SK-N-SH (cell line): ENCODE measurements at regions not wholly inside any gene's neighbourhood (a gene's known extent, or its start where the extent isn't known, plus 50 kb on each side); places are given as distances from the start of the nearest gene placed in this dataset.

Source experiments
- CTCF ChIA-PET: fragments of 300-600, 350-600 bp; formaldehyde crosslinking; extraction: SDS; loops from one replicate; lab custom pipeline; 2021; lab: Yijun Ruan, JAX
- POLR2A ChIA-PET: fragments of 350-600 bp; sonication (Branson Sonifier 250); formaldehyde crosslinking; extraction: SDS; loops from one replicate; lab custom pipeline; 2020; ENCODE audit warnings: antibody characterized with exemption, inconsistent platforms; lab: Yijun Ruan, JAX
- DNase-seq: peaks from one replicate; pipeline ENCODE4 v3.0.0; 2012
- H2AFZ ChIP-seq: fragments of 200-600 bp; sonication (generic); 2 replicates; pipeline ENCODE4 v1.8.1; 2016; ENCODE audit warnings: antibody characterized with exemption, mild to moderate bottlenecking, low read depth
- H3F3A ChIP-seq: fragments of 200-600 bp; sonication (generic); replicated peaks from 2 replicates; pipeline ENCODE3; 2016; ENCODE audit warnings: antibody characterized with exemption, mild to moderate bottlenecking; ENCODE audit not compliant: insufficient read depth
- H3K27ac ChIP-seq, 2 experiments: fragments of 200-500 bp in 1 of 2; fragments of 200-600 bp in 1 of 2; sonication (Bioruptor generic) in 1 of 2; sonication (generic), shearing (Covaris generic) in 1 of 2; 2 replicates each; pipeline versions ENCODE4 v1.5.1 to v1.6.1; 2014 to 2016; ENCODE audit warnings: low read depth in 2 of 2, inconsistent platforms in 1 of 2, low read length in 1 of 2, mild to moderate bottlenecking in 1 of 2, mixed read lengths in 1 of 2
- H3K27me3 ChIP-seq: fragments of 200-600 bp; sonication (generic), shearing (Covaris generic); 2 replicates; pipeline ENCODE4 v1.6.1; 2016; ENCODE audit warnings: mixed run types; ENCODE audit not compliant: insufficient read depth
- H3K36me3 ChIP-seq, 2 experiments: fragments of 200-500 bp in 1 of 2; fragments of 200-600 bp in 1 of 2; sonication (Bioruptor generic) in 1 of 2; sonication (generic) in 1 of 2; replicated peaks in 1 of 2; 2 replicates each; pipeline versions ENCODE3 to v1.5.1; 2014 to 2016; ENCODE audit warnings: low read length in 1 of 2, mild to moderate bottlenecking in 1 of 2; ENCODE audit not compliant: insufficient read depth in 2 of 2, control insufficient read depth in 1 of 2
- H3K4me1 ChIP-seq, 2 experiments: fragments of 200-500 bp in 1 of 2; fragments of 200-600 bp in 1 of 2; sonication (Bioruptor generic) in 1 of 2; sonication (generic), shearing (Covaris generic) in 1 of 2; 2 replicates each; pipeline versions ENCODE4 v1.5.1 to v1.6.1; 2014 to 2016; ENCODE audit warnings: low read depth in 1 of 2, low read length in 1 of 2, mixed run types in 1 of 2; ENCODE audit not compliant: insufficient read depth in 2 of 2, control insufficient read depth in 1 of 2
- H3K4me2 ChIP-seq: fragments of 200-600 bp; sonication (generic), shearing (Covaris generic); 2 replicates; pipeline ENCODE4 v1.6.1; 2017; ENCODE audit warnings: mixed run types
- H3K4me3 ChIP-seq, 2 experiments: fragments of 200-500 bp in 1 of 2; fragments of 200-600 bp in 1 of 2; sonication (Bioruptor generic) in 1 of 2; sonication (generic), shearing (Covaris generic) in 1 of 2; 2 replicates each; pipeline versions ENCODE4 v1.5.1 to v1.8.1; 2014 to 2016; ENCODE audit warnings: low read depth in 2 of 2, inconsistent platforms in 1 of 2, low read length in 1 of 2, mild to moderate bottlenecking in 1 of 2, mixed read lengths in 1 of 2, moderate library complexity in 1 of 2
- H3K79me2 ChIP-seq: fragments of 200-600 bp; sonication (generic); 2 replicates; pipeline ENCODE4 v1.8.1; 2017; ENCODE audit warnings: mild to moderate bottlenecking; ENCODE audit not compliant: insufficient read depth
- H3K9ac ChIP-seq: fragments of 200-600 bp; sonication (generic); 2 replicates; pipeline ENCODE4 v1.6.1; 2017; ENCODE audit warnings: mixed run types
- H3K9me2 ChIP-seq: fragments of 200-600 bp; sonication (generic); 2 replicates; pipeline ENCODE4 v1.6.1; 2017; ENCODE audit warnings: mixed run types
- H3K9me3 ChIP-seq: fragments of 200-600 bp; sonication (generic); 2 replicates; pipeline ENCODE4 v1.6.1; 2017; ENCODE audit warnings: mixed run types, mild to moderate bottlenecking, moderate library complexity
- H4K20me1 ChIP-seq: fragments of 200-600 bp; sonication (generic); 2 replicates; pipeline ENCODE4 v1.6.1; 2017; ENCODE audit warnings: mild to moderate bottlenecking, mixed run types; ENCODE audit not compliant: insufficient read depth
- CHD2 ChIP-seq: fragments of 150-350 bp; IDR thresholded peaks from 2 replicates; pipeline ENCODE4 v1.6.1; 2018; ENCODE audit warnings: low read length; ENCODE audit not compliant: partially characterized antibody
- EP300 ChIP-seq, 2 experiments: IDR thresholded peaks; 2 replicates each; pipeline versions ENCODE4 v1.4.0 to v1.6.1; 2012; ENCODE audit warnings: borderline replicate concordance in 1 of 2, low read depth in 1 of 2, low read length in 1 of 2
- EZH2phosphoT487 ChIP-seq: fragments of 200-600 bp; sonication (generic); IDR thresholded peaks from 2 replicates; pipeline ENCODE4 v1.6.1; 2017; ENCODE audit warnings: low read depth, mixed run types, mild to moderate bottlenecking, antibody characterized with exemption, moderate library complexity, borderline replicate concordance
- FOSL2 ChIP-seq: IDR thresholded peaks from 2 replicates; pipeline ENCODE4 v1.4.0; 2012; ENCODE audit warnings: low read depth, mild to moderate bottlenecking, moderate library complexity, borderline replicate concordance
- IRF3 ChIP-seq: fragments of 150-350 bp; IDR thresholded peaks from 2 replicates; pipeline ENCODE4 v1.6.1; 2016; ENCODE audit warnings: mild to moderate bottlenecking, low read depth, low read length
- MEF2A ChIP-seq: IDR thresholded peaks from 2 replicates; pipeline ENCODE4 v1.4.0; 2012; ENCODE audit warnings: low read depth, borderline replicate concordance
- RCOR1 ChIP-seq: fragments of 150-350 bp; IDR thresholded peaks from 2 replicates; pipeline ENCODE4 v1.6.1; 2017; ENCODE audit warnings: antibody characterized with exemption, low read length
- RFX5 ChIP-seq: IDR thresholded peaks from 2 replicates; pipeline ENCODE4 v1.6.1; 2012; ENCODE audit warnings: mild to moderate bottlenecking, improper control_type of control experiment, low read length
- TEAD4 ChIP-seq: IDR thresholded peaks from 2 replicates; pipeline ENCODE4 v1.4.0; 2012; ENCODE audit warnings: mild to moderate bottlenecking, borderline replicate concordance; ENCODE audit not compliant: insufficient read depth
- WGBS: methylation state at CpG from one replicate; pipeline ENCODE4 v1.1.6; 2017; ENCODE audit warnings: low lambda C conversion rate; 5-methylcytosine and 5-hydroxymethylcytosine counted together
- TF ChIP-seq, protein P1 (sequence below): IDR thresholded peaks from 2 replicates; pipeline ENCODE4 v1.6.1; 2012; ENCODE audit warnings: mild to moderate bottlenecking, low read depth, low read length, moderate library complexity

- Histone ChIP-seq H3K27me3 (no peaks in the 10 kb centered on the region), H3K9me3 (no peaks in the 10 kb centered on the region), H3K4me2 (no peak overlapping the region), H3K9ac (no peak overlapping the region), H4K20me1 (no peaks in the 10 kb centered on the region), H3K79me2 (no peaks in the 10 kb centered on the region)
- TF ChIP-seq EZH2phosphoT487 (no peak), EP300 (IDR thresholded peaks at IDR 0.05; ENCODE audit: borderline replicate concordance in 1 of 2, low read depth in 1 of 2, low read length in 1 of 2) (no peak), FOSL2 (no peak), RCOR1 (no peak), CHD2 (no peak)
- TF ChIP-seq, all 33 proteins: peak for 0
- H3K27ac ChIP-seq: no peak overlapping the region
- peaks cover 0 to 3% of the 10 kb centered on the region in 2 experiments; a peak in 2 of 4 replicates for H3K4me1 ChIP-seq
- H3K36me3 ChIP-seq: no peaks in the 10 kb centered on the region
- H3K9me2 ChIP-seq: no peaks in the 10 kb centered on the region
- no peak overlapping the region for H3K4me3 ChIP-seq
- 83% methylated on average over 1 of the region's 1 CpG for WGBS
- ChIA-PET CTCF (no interaction called here), POLR2A (no interaction called here)
- no peak for DNase-seq
- no peak overlapping the region; the same call in 1 of the 2 replicates for H2AFZ ChIP-seq
- H3F3A ChIP-seq: no peaks in the 10 kb centered on the region
Measured at GRCh38 chr13:34748596-34748995, 193.5 kb upstream of the NBEA start.

GRCh38 chr13:34749046-34749445 is 193.0 kb upstream of the NBEA start:
- H3K4me3 ChIP-seq: no peak overlapping the region
- no peak overlapping the region for H3K4me2 ChIP-seq
- H3K27ac ChIP-seq: no peak overlapping the region
- no peak overlapping the region for H3K9ac ChIP-seq
- POLR2A ChIA-PET: no interaction called here
- no peaks in the 10 kb centered on the region for H3K79me2 ChIP-seq
- H3F3A ChIP-seq: no peaks in the 10 kb centered on the region
- WGBS: 91% methylated on average over 8 of the region's 8 CpGs
- H2AFZ ChIP-seq: no peak overlapping the region; the same call in 1 of the 2 replicates
- DNase-seq: no peak
- CTCF ChIA-PET: interaction anchor here (0.8 kb wide), 1 partner anchor 100 kb away, joined by 5 read pairs; no protein-coding TSS in a partner anchor
- no peaks in the 10 kb centered on the region for H3K9me3 ChIP-seq
- H4K20me1 ChIP-seq: no peaks in the 10 kb centered on the region
- no peaks in the 10 kb centered on the region for H3K9me2 ChIP-seq
- TF ChIP-seq MEF2A (no peak), IRF3 (no peak), EZH2phosphoT487 (no peak), CHD2 (no peak), TEAD4 (no peak), RFX5 (no peak)
- TF ChIP-seq, protein P1, sequence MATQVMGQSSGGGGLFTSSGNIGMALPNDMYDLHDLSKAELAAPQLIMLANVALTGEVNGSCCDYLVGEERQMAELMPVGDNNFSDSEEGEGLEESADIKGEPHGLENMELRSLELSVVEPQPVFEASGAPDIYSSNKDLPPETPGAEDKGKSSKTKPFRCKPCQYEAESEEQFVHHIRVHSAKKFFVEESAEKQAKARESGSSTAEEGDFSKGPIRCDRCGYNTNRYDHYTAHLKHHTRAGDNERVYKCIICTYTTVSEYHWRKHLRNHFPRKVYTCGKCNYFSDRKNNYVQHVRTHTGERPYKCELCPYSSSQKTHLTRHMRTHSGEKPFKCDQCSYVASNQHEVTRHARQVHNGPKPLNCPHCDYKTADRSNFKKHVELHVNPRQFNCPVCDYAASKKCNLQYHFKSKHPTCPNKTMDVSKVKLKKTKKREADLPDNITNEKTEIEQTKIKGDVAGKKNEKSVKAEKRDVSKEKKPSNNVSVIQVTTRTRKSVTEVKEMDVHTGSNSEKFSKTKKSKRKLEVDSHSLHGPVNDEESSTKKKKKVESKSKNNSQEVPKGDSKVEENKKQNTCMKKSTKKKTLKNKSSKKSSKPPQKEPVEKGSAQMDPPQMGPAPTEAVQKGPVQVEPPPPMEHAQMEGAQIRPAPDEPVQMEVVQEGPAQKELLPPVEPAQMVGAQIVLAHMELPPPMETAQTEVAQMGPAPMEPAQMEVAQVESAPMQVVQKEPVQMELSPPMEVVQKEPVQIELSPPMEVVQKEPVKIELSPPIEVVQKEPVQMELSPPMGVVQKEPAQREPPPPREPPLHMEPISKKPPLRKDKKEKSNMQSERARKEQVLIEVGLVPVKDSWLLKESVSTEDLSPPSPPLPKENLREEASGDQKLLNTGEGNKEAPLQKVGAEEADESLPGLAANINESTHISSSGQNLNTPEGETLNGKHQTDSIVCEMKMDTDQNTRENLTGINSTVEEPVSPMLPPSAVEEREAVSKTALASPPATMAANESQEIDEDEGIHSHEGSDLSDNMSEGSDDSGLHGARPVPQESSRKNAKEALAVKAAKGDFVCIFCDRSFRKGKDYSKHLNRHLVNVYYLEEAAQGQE: no peak
- no peaks in the 10 kb centered on the region for H3K27me3 ChIP-seq
- H3K36me3 ChIP-seq: no peaks in the 10 kb centered on the region
- H3K4me1 ChIP-seq: peaks cover 0 to 3% of the 10 kb centered on the region in 2 experiments; a peak in 2 of 4 replicates
